ENCODE measurements at regions not wholly inside any gene's neighbourhood (a gene's known extent, or its start where the extent isn't known, plus 50 kb on each side); places are given as distances from the start of the nearest gene placed in this dataset.
"Not testable (repeated sequence)": the region's sequence is repeated elsewhere in the genome, so short reads cannot be mapped to it uniquely, and the experiment has no call there.

DNA sequence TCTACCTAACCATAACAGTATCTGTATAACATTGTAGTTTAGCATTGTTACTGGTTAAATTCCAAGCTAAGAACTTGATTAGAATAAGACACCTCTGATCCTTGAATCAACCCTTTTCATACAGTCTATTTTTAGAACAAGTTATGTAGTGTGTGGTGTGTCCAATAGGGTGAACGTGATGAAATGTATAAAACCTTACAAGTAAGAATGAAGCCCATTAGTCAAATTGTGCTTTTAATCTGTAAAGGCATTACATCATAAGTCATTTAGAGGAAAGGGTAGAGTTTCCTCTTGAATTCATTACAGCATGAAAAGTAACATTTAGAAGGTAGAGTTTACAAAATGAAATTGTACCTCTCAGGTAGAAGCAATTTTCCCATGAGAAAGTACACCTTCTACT is 479.2 kb downstream of the LTN1 start:
- DNase-seq: no peak

GRCh38 chr21:28509031-28509430 is 483.6 kb downstream of the LTN1 start:
- DNase-seq: no peak

- DNase-seq: no peak
These were observed 484.6 kb downstream of the LTN1 start for GRCh38 chr21:28508126-28508525.

DNA sequence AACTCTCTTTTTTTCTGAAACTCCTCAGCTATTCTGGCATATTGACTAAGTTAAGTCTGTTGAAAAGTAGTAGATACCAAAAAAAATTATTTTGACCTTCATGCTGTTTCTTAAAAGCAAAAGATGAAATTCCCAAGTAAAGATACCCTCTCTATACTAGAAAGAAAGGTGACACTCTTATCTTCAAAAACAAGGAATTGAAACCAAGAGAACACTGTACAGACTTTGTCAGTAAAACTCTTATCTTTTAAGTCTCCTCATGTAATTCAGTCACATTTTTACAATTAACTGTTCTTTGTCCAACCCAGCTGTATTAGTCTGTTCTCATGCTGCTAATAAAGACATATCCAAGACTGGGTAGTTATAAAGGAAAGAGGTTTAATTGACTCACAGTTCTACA is 496.2 kb downstream of the LTN1 start:
- no peak for DNase-seq

- DNase-seq: no peak
These were observed 500.6 kb downstream of the LTN1 start for GRCh38 chr21:28492127-28492526.

DNA sequence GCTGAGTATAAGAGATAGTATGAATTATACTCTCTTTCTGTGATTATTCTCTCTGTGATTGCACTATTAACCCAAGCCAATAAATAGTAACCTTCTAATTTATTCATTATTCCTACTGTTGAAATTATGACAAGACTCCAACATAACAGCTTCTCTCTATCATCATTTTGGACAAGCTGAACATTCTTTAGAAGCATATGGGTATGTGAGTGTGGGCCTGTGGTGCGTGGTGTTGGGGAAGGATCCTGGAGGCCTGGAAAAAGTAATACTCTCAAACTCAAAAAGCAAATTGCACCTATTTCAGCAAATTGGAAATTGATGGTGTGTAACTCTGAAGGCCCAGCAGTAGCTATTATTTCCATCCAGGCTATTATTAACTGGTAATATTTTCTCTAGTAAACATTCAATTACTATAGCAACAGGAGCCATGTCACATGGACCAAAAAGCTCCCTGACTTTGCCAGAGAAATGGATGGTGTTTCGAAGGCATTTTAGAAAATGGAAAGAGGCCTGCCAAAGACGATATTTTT is 502.8 kb downstream of the LTN1 start:
- no peak for DNase-seq

- DNase-seq: no peak
These were observed 503.5 kb downstream of the LTN1 start for GRCh38 chr21:28489162-28489561.

- no peak for DNase-seq
These were observed 505.1 kb downstream of the LTN1 start for GRCh38 chr21:28487455-28488070.

- no peak for DNase-seq
These were observed 507.2 kb downstream of the LTN1 start for GRCh38 chr21:28485301-28486022.

DNA sequence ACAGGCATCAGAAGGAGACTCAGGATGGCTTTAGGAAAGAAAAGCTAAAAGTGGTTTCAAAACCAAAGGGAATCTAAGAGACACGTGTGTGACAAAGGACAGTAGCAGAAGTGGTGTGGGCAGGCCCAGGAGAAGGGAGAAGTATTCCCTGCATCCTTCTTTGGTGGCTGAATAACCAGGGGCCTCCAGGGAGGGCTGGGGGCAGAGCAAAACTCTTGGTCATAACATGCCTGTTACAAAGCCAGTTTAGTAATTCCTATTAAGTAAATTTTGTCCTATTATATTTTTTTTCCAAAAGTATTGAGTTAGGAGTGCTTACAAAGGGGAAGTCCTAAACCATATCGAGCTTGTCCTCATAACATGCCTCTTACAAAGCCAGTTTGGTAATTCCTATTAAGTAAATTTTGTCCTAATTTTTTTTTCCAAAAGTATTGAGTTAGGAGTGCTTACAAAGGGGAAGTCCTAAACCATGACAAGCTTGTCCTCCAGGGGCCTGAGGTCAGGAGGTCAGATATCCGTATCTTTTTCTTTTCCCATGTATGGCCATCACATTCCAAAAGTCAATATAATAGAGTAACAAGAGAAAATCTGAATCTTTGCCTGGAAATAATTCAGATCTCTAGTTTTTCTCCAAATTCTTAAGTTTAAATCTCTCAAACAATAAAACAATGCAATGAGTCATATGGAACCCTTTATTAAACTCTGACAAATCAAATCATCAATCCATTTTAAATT is 509.2 kb downstream of the LTN1 start:
- no peak for DNase-seq

DNA sequence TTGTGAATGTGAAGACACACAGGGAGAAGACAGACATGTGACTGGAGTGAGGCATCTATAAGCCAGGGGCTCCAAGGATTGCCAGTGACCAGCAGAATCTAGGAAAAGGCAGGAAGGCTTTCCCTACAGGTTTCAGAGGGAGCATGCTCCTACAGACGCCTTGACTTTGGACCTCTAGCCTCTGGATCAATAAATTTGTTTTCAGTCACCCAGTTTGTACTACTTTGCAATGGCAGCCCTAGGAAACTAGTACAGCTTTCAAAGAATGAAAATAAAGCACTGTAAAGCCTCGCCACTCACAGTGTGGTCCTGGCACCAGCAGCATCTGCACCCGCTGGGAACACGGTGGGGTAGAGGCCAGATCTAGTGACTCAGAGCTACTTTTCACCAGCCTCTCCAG is 510.0 kb downstream of the LTN1 start:
- no peak for DNase-seq

GRCh38 chr21:28480470-28480869 is 512.2 kb downstream of the LTN1 start:
- no peak for DNase-seq

DNA sequence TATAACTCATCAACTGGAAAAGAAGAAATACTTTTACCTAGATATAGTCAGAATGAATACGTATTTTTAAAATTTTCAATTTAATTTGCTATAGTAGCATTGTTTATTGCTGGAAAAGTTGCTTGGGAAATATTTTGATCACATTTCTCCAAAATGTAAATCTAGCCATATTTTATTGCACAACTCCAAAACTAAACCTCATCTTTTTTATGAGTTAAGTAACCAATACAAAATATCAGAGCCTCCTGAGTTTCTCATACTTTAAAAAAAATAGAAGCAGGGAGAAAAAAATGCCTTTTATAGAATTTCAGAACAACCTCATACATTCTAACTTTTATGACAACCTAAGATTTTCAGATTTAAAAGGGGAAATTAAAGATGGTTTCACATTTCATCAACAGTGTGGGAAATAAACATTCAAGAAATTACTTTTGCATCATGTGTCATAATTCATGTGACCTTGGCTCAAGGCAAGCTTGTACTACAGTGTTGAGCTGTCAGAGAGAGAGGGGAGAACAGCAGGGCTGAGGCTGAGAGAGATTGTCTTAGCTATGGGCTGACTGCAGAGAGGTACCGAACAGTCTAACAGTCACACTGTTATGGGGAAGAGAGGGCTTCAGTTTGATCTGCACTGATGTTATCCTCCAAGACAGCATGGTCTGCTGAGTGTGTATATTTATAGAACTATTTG is 519.0 kb downstream of the LTN1 start:
- DNase-seq: no peak

DNA sequence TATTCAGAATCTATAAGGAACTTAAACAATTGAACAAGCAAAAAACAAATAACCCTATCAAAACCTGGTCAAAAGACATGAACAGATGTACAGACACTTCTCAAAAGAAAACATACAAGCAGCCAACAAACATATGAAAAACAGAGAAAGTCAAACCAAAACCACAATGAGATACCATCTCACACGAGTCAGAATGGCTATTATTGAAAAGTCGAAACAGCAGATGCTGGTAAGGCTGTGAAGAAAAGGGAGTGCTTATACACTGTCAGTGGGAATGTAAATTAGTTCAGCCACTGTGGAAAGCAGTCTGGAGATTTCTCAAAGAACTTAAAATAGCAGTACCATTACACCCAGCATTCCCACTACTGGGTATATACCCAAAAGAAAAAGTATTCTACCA is 520.1 kb downstream of the LTN1 start:
- not testable (repeated sequence) for DNase-seq

GRCh38 chr21:28464988-28465387 is 527.7 kb downstream of the LTN1 start:
- no peak for DNase-seq

GRCh38 chr21:28464095-28464494 is 528.6 kb downstream of the LTN1 start:
- DNase-seq: no peak

DNA sequence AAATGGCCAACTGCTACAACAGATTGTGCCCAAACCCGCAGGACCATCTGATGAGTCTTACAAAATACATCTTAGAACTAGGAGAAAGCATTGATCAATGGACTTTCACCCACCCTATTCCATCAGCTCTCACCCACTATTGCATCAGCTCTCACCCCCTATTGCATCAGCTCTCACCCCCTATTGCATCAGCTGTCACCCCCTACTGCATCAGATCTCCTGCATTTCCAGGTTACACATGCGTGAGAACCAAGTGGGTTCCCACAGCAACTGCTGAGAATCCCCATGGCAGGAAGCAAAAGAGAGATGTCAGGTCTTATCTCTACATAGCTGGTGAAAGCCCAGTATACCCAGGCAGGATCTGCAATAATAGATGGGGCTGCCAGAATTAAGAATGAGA is 533.5 kb downstream of the LTN1 start:
- no peak for DNase-seq

- no peak for DNase-seq
These were observed 534.2 kb downstream of the LTN1 start for GRCh38 chr21:28458446-28458845.

GRCh38 chr21:28455253-28455600 is 537.5 kb downstream of the LTN1 start:
- DNase-seq: no peak

- DNase-seq: no peak
These were observed 538.0 kb downstream of the LTN1 start for GRCh38 chr21:28454564-28455252.

DNA sequence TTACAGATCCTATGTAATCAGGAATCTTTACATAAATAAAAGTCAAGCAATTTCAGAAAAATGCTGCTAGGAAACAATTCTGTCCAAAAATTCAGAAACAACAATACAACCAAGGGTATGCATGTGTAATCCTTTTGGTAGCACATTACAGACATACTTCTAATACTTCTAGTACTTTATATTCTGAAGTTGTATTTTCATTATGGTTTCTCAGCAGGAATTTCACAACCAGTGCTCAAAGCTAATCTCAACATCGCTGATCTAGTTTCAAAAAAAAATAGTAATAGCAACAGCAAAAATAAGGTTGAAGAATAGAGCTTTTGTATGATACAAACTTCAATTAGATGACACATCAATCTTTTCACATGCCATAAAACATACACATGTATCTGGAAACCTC is 545.2 kb downstream of the LTN1 start:
- no peak for DNase-seq

GRCh38 chr21:28445141-28445830 is 547.4 kb downstream of the LTN1 start:
- no peak for DNase-seq

Measured in NCI-H2081 treated with DMSO at 0.1 percent for 48 hours (cell line).